GM19467 (cell line): ENCODE measurements at regions not wholly inside any gene's neighbourhood (a gene's known extent, or its start where the extent isn't known, plus 50 kb on each side); places are given as distances from the start of the nearest gene placed in this dataset.
"Not testable (repeated sequence)": the region's sequence is repeated elsewhere in the genome, so short reads cannot be mapped to it uniquely, and the experiment has no call there.

ENCODE experiments used
- ATAC-seq: cut with Tn5 transposase; IDR thresholded peaks from one replicate; pipeline ENCODE4 v1.9.1; 2021; ENCODE audit warnings: mild to moderate bottlenecking, moderate library complexity; ENCODE audit not compliant: unreplicated experiment

GRCh38 chr1:213324859-213325258 lies 273.8 kb downstream of the RPS6KC1 start:
- no peak for ATAC-seq

DNA sequence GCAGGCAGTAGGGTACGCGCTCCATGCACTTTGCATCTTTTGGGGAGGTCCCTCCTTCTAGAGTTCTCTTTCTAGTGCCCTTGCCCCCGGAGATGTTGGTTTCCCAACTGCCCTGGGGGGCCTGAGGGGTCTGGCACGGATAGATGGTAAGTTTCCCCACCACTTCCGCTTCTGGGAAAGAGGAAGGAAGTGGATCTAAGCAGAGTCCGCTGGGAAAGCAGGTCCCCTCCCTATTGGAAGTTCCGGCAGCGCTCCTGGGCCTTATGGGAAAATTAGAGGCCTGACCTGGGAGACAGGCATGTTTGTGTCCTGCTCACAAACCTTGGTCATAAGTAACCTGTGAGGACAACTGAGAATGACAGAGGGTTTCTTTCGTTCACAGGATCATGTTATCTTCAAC lies 274.4 kb downstream of the RPS6KC1 start:
- ATAC-seq = no peak

GRCh38 chr1:213326281-213327016 lies 275.4 kb downstream of the RPS6KC1 start:
- no peak for ATAC-seq

- no peak for ATAC-seq
Observed at GRCh38 chr1:213327017-213327667, 276.1 kb downstream of the RPS6KC1 start.

DNA sequence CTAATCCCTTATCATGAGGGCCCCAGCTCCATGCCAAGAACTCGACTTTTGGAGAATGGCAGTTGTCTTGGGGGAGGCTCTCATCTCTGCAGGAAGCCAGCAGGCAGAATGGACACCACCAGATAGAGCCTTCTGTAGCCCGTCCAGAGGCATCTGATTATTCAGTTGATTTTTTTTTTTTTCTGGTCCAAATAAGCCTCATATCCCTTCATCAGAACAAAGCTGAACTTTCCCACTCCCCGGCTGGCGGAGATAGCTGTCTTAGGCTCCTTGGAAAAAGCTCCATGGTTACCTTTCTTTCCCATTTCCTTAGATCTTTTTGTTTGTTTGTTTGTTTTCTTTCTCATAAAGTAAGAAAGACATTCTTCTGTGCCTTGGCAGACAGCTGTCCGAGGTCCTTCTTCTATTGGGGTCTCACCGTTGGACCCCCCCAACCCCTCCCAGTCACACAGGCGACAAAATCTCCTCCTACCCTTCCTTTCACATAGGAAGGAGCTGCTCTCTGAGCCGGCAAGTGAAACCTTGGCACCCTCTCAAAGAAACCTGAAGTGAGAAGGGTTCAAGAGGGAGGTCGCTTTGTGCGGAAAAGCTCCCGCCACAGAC lies 278.5 kb downstream of the RPS6KC1 start:
- no peak for ATAC-seq

GRCh38 chr1:213330281-213330680 lies 279.2 kb downstream of the RPS6KC1 start:
- ATAC-seq = no peak

- ATAC-seq = no peak
Observed at GRCh38 chr1:213331631-213332175, 280.7 kb downstream of the RPS6KC1 start.

DNA sequence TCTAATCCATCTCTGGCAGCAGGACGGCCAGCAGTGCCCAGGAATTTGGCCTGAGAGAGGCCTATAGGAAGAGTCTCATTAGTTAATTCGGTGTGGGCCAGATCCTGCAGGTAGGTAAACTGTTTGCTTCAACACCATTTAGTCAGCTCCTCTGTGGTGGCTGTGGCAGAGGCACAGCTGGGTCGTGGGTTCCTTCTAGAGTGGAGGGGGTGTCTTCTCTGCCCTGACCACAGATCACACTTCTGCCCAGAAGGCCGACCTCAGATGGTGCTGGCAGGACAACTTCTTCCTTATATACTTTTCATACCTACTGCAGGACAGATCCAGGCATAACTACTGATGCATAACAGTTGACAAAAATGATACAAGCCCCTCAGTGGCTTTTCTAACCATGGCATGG lies 281.4 kb downstream of the RPS6KC1 start:
- ATAC-seq = no peak

- no peak for ATAC-seq
Observed at GRCh38 chr1:213333121-213333520, 282.1 kb downstream of the RPS6KC1 start.

DNA sequence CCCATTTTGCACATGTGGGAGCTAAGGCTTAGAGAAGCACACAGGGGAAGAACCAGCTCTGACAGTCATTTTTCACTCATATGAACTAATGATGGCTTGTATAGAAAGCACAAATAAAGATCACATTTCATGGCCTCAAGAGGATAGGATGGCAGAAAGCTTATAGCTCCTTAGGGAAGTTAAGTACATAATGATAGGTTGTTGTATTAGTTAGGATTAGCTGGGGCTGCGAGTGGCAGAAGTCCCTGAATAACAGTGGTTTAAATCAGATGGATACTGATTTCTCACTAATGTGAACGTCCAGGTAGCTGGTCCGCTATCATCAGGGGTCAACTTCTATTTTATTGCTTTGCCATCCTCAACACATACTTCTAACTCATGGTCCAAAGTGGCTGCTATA lies 284.0 kb downstream of the RPS6KC1 start:
- no peak for ATAC-seq

- no peak for ATAC-seq
Observed at GRCh38 chr1:213337025-213337678, 286.1 kb downstream of the RPS6KC1 start.

- ATAC-seq = no peak
Observed at GRCh38 chr1:213340593-213340992, 289.6 kb downstream of the RPS6KC1 start.

GRCh38 chr1:213345621-213346020 lies 294.6 kb downstream of the RPS6KC1 start:
- no peak for ATAC-seq

- ATAC-seq = no peak
Observed at GRCh38 chr1:213357403-213357802, 306.4 kb downstream of the RPS6KC1 start.

DNA sequence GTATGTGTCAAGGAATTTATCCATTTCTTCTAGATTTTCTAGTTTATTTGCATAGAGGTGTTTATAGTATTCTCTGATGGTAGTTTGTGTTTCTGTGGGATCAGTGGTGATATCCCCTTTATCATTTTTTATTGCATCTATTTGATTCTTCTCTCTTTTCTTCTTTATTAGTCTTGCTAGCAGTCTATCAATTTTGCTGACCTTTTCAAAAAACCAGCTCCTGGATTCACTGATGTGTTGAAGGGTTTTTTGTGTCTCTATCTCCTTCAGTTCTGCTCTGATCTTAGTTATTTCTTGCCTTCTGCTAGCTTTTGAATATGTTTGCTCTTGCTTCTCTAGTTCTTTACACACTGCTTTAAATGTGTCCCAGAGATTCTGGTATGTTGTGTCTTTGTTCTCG lies 307.3 kb downstream of the RPS6KC1 start:
- ATAC-seq = not testable (repeated sequence)

GRCh38 chr1:213362598-213362997 lies 311.6 kb downstream of the RPS6KC1 start:
- ATAC-seq = no peak

- ATAC-seq = no peak
Observed at GRCh38 chr1:213366141-213366831, 315.2 kb downstream of the RPS6KC1 start.

DNA sequence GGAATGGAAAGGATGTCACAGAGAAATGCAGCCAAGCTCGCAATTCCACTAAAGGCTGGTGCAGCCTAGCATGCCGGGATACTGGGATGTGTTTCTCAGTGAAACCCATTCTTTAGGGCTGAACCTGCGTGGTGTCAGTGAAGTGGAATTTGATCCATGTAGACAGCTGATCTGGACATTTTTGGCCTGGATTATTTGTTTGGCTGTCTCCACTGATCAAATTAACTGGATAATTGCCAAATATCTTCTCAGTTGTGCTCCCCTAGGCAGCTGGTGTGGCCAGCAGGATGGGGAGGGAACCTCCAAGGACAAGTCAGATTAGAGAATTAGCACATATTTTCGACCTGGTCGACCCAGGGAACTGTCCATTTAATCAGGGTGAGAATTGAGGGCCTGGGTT lies 318.4 kb downstream of the RPS6KC1 start:
- no peak for ATAC-seq

GRCh38 chr1:213370523-213370922 lies 319.5 kb downstream of the RPS6KC1 start:
- no peak for ATAC-seq

GRCh38 chr1:213371525-213371846 lies 320.4 kb downstream of the RPS6KC1 start:
- no peak for ATAC-seq
